Osteoblast (primary cell): ENCODE measurements at regions not wholly inside any gene's neighbourhood (a gene's known extent, or its start where the extent isn't known, plus 50 kb on each side); places are given as distances from the start of the nearest gene placed in this dataset.

Source experiments
- DNase-seq: peaks from one replicate; pipeline ENCODE4 v3.0.0; 2011; ENCODE audit warnings: low spot score, mixed read lengths; ENCODE audit not compliant: insufficient read length; ENCODE audit errors: missing footprints
- H2AFZ ChIP-seq: 2 replicates; pipeline ENCODE4 v1.6.0; 2011; ENCODE audit warnings: mild to moderate bottlenecking, low read length
- H3K27ac ChIP-seq: 2 replicates; pipeline ENCODE4 v1.5.1; 2011; ENCODE audit warnings: mild to moderate bottlenecking, low read depth, low read length, moderate library complexity
- H3K27me3 ChIP-seq: 2 replicates; pipeline ENCODE4 v1.6.0; 2012; ENCODE audit warnings: mild to moderate bottlenecking, control low read depth, inconsistent platforms, low read length, moderate library complexity; ENCODE audit not compliant: insufficient read depth
- H3K36me3 ChIP-seq: 2 replicates; pipeline ENCODE4 v1.5.1; 2011; ENCODE audit warnings: mild to moderate bottlenecking, low read length, control low read depth, moderate library complexity; ENCODE audit not compliant: insufficient read depth
- H3K4me1 ChIP-seq: 2 replicates; pipeline ENCODE4 v1.5.1; 2011; ENCODE audit warnings: mild to moderate bottlenecking, low read length, control low read depth, moderate library complexity; ENCODE audit not compliant: insufficient read depth
- H3K4me2 ChIP-seq: 2 replicates; pipeline ENCODE4 v1.6.0; 2011; ENCODE audit warnings: mild to moderate bottlenecking, low read length; ENCODE audit not compliant: insufficient read depth
- H3K4me3 ChIP-seq: fragments of 200-600 bp; sonication (generic); 3 replicates; pipeline ENCODE4 v1.5.1; 2012; ENCODE audit warnings: mild to moderate bottlenecking, low read length, inconsistent platforms; ENCODE audit not compliant: insufficient read depth
- H3K79me2 ChIP-seq: 2 replicates; pipeline ENCODE4 v1.6.0; 2012; ENCODE audit warnings: mild to moderate bottlenecking, low read length, control low read depth, inconsistent platforms; ENCODE audit not compliant: insufficient read depth
- H3K9me3 ChIP-seq: 2 replicates; pipeline ENCODE4 v1.5.1; 2011; ENCODE audit warnings: low read depth, low read length, control low read depth
- H4K20me1 ChIP-seq: 2 replicates; pipeline ENCODE4 v1.6.0; 2012; ENCODE audit warnings: mild to moderate bottlenecking, low read length, control low read depth; ENCODE audit not compliant: insufficient read depth
- TF ChIP-seq, protein P1 (sequence below): IDR thresholded peaks from 2 replicates; pipeline ENCODE4 v1.5.1; 2011; ENCODE audit warnings: mild to moderate bottlenecking, low read depth, low read length, moderate library complexity; ENCODE audit errors: extremely low read depth

DNA sequence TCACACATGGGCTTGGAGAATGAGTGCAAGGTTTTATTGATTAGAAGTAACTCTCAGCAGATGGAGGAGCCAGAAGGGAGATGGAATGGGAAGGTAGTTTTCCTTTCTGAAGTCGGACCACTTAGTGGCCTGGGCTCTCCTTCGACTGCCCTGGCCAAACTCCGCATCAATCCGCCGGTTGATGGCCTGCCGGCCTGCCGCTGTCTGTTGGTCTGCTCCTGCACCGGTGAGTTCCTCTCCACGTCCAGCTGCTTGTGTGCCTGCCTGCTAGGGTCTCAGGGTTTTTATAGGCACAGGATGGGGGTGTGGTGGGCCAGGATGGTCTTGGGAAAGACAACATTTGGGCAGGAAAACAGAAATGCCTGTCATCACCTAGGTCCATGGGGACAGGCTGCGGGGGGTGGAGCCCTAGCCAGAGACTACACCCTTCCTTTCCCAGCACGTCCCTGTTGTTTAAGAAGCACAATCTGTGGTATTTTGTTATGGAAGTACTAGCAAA, 837.0 kb downstream of the PDCD6IP start:
- no peak overlapping the region for H3K4me2 ChIP-seq
- H4K20me1 ChIP-seq: no peaks in the 10 kb centered on the region

DNA sequence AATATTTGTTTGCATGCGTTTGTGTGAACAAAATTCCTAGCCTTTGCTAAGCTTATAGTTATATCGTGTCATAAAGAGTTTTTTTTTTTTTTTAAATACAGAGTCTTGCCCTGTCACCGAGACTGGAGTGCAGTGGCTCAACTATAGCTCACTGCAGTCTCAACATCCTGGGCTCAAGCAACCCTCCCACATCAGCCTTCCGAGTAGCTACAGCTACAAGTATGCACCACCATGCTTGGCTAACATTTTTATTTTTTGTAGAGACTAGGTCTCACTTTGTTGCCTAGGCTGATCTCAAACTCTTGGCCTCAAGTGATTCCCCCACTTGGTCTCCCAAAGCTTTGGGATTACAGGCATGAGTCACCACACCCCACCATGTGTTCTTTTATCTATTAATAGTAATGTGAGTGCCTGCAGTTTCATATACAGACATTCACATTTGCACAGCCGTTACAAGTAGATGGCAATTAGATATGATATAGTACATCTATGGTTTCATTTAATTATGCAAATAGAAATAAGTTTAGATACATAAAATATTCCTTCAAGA, 848.6 kb downstream of the PDCD6IP start:
- H3K4me1 ChIP-seq: no peaks in the 10 kb centered on the region

More for the DNA sequence above, 837.0 kb downstream of the PDCD6IP start:
- Histone ChIP-seq H3K79me2 (no peaks in the 10 kb centered on the region), H3K27me3 (no peaks in the 10 kb centered on the region), H3K4me1 (no peaks in the 10 kb centered on the region), H3K36me3 (no peaks in the 10 kb centered on the region), H3K4me3 (no peak overlapping the region), H2AFZ (no peak overlapping the region), H3K27ac (no peak overlapping the region), H3K9me3 (peaks cover 2% of the 10 kb centered on the region)
- TF ChIP-seq, protein P1, sequence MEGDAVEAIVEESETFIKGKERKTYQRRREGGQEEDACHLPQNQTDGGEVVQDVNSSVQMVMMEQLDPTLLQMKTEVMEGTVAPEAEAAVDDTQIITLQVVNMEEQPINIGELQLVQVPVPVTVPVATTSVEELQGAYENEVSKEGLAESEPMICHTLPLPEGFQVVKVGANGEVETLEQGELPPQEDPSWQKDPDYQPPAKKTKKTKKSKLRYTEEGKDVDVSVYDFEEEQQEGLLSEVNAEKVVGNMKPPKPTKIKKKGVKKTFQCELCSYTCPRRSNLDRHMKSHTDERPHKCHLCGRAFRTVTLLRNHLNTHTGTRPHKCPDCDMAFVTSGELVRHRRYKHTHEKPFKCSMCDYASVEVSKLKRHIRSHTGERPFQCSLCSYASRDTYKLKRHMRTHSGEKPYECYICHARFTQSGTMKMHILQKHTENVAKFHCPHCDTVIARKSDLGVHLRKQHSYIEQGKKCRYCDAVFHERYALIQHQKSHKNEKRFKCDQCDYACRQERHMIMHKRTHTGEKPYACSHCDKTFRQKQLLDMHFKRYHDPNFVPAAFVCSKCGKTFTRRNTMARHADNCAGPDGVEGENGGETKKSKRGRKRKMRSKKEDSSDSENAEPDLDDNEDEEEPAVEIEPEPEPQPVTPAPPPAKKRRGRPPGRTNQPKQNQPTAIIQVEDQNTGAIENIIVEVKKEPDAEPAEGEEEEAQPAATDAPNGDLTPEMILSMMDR: no peak
- no peak for DNase-seq

DNA sequence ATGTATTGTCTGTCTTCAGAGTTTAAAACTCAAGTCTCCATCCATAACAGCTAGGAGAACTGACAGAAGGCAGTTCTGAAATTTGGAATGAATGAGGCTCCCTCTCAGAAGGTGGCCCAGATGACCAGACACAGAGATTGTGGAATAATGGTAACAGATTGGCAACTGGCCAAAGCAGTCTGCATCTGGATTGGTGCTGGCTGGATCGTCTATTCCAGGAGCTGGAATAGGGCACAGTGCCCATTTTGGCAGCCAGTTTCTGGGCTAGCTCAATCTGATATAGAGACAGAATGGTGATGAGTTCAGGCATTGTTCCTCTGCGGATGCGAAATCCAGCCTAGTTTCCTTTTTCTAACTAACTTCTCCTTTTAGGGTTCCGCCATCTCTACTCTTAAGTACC, 851.7 kb downstream of the PDCD6IP start:
- H3K4me3 ChIP-seq: no peak overlapping the region
- no peaks in the 10 kb centered on the region for H4K20me1 ChIP-seq
- H2AFZ ChIP-seq: no peak overlapping the region
- no peaks in the 10 kb centered on the region for H3K4me1 ChIP-seq
- H3K9me3 ChIP-seq: no peaks in the 10 kb centered on the region
- TF ChIP-seq, protein P1: no peak
- no peak overlapping the region for H3K4me2 ChIP-seq
- H3K27ac ChIP-seq: no peak overlapping the region
- no peaks in the 10 kb centered on the region for H3K36me3 ChIP-seq
- H3K27me3 ChIP-seq: no peaks in the 10 kb centered on the region
- DNase-seq: no peak
- no peaks in the 10 kb centered on the region for H3K79me2 ChIP-seq

More for the DNA sequence above, 848.6 kb downstream of the PDCD6IP start:
- Histone ChIP-seq H3K4me2 (no peak overlapping the region), H3K9me3 (no peaks in the 10 kb centered on the region), H3K4me3 (no peak overlapping the region), H2AFZ (no peak overlapping the region), H4K20me1 (no peaks in the 10 kb centered on the region), H3K36me3 (no peaks in the 10 kb centered on the region), H3K79me2 (no peaks in the 10 kb centered on the region), H3K27me3 (no peaks in the 10 kb centered on the region), H3K27ac (no peak overlapping the region)
- no peak for DNase-seq
- TF ChIP-seq, protein P1: no peak

DNA sequence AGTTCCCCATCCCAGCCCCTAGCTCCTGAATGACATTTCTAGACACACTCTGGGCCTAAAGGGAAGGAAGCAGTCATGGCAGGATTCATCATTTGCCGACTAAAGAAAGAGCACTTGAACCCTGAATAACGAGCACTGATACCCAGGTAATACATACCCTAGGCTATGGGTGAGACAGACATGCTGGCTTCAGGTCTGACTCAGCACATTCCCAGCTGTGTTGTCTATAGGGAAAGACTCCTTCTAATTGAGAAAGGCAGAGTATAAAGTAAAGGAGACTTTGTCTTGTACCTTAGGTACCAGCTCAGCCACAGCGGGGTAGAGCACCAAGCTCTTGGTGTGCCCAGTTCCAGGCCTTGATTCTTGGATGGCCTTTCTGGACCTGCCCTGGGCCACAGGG, 870.5 kb downstream of the PDCD6IP start:
- DNase-seq: no peak
- TF ChIP-seq, protein P1: no peak
- H3K4me3 ChIP-seq: no peak overlapping the region

More for the DNA sequence above, 870.5 kb downstream of the PDCD6IP start:
- Histone ChIP-seq H3K4me2 (no peak overlapping the region), H4K20me1 (no peaks in the 10 kb centered on the region), H3K9me3 (no peaks in the 10 kb centered on the region), H3K27ac (no peak overlapping the region), H3K4me1 (no peaks in the 10 kb centered on the region), H3K27me3 (no peaks in the 10 kb centered on the region), H3K36me3 (no peaks in the 10 kb centered on the region), H2AFZ (no peak overlapping the region), H3K79me2 (no peaks in the 10 kb centered on the region)
